HG02759 (cell line): ENCODE measurements at regions not wholly inside any gene's neighbourhood (a gene's known extent, or its start where the extent isn't known, plus 50 kb on each side); places are given as distances from the start of the nearest gene placed in this dataset.
"Not testable (repeated sequence)": the region's sequence is repeated elsewhere in the genome, so short reads cannot be mapped to it uniquely, and the experiment has no call there.

Experiments used
- ATAC-seq: cut with Tn5 transposase; IDR thresholded peaks from one replicate; pipeline ENCODE4 v1.9.1; 2021; ENCODE audit warnings: mild to moderate bottlenecking, moderate library complexity; ENCODE audit not compliant: unreplicated experiment

GRCh38 chr7:119748991-119749390 is 524.0 kb upstream of the KCND2 start:
- ATAC-seq, result no peak

- ATAC-seq, result no peak
Measured at GRCh38 chr7:119756687-119757086, 516.3 kb upstream of the KCND2 start.

GRCh38 chr7:119758254-119758653 is 514.7 kb upstream of the KCND2 start:
- ATAC-seq, result no peak

GRCh38 chr7:119761776-119762175 is 511.2 kb upstream of the KCND2 start:
- no peak for ATAC-seq

- ATAC-seq, result no peak
Measured at GRCh38 chr7:119782286-119782685, 490.7 kb upstream of the KCND2 start.

- ATAC-seq, result no peak
Measured at GRCh38 chr7:119783799-119784198, 489.2 kb upstream of the KCND2 start.

GRCh38 chr7:119802147-119802546 is 470.8 kb upstream of the KCND2 start:
- ATAC-seq, result no peak

GRCh38 chr7:119825091-119825655 is 447.8 kb upstream of the KCND2 start:
- ATAC-seq, result no peak

GRCh38 chr7:119826547-119826946 is 446.4 kb upstream of the KCND2 start:
- ATAC-seq, result no peak

GRCh38 chr7:119838444-119838843 is 434.5 kb upstream of the KCND2 start:
- ATAC-seq, result no peak

GRCh38 chr7:119842337-119842736 is 430.6 kb upstream of the KCND2 start:
- ATAC-seq, result no peak

GRCh38 chr7:119842786-119843185 is 430.2 kb upstream of the KCND2 start:
- no peak for ATAC-seq

- no peak for ATAC-seq
Measured at GRCh38 chr7:119861385-119861784, 411.6 kb upstream of the KCND2 start.

GRCh38 chr7:119868387-119868786 is 404.6 kb upstream of the KCND2 start:
- ATAC-seq, result no peak

- no peak for ATAC-seq
Measured at GRCh38 chr7:119879835-119880234, 393.1 kb upstream of the KCND2 start.

GRCh38 chr7:119886007-119886406 is 387.0 kb upstream of the KCND2 start:
- no peak for ATAC-seq

- ATAC-seq, result not testable (repeated sequence)
Measured at GRCh38 chr7:119886525-119886924, 386.4 kb upstream of the KCND2 start.

GRCh38 chr7:119888251-119888650 is 384.7 kb upstream of the KCND2 start:
- ATAC-seq, result no peak

GRCh38 chr7:119890631-119891030 is 382.3 kb upstream of the KCND2 start:
- ATAC-seq, result no peak

GRCh38 chr7:119895320-119895719 is 377.7 kb upstream of the KCND2 start:
- no peak for ATAC-seq

GRCh38 chr7:119896386-119896785 is 376.6 kb upstream of the KCND2 start:
- ATAC-seq, result no peak

- ATAC-seq, result no peak
Measured at GRCh38 chr7:119900996-119901672, 371.8 kb upstream of the KCND2 start.

- ATAC-seq, result no peak
Measured at GRCh38 chr7:119903085-119903484, 369.9 kb upstream of the KCND2 start.
